GM19328 (cell line): ENCODE measurements at regions not wholly inside any gene's neighbourhood (a gene's known extent, or its start where the extent isn't known, plus 50 kb on each side); places are given as distances from the start of the nearest gene placed in this dataset.
"Not testable (repeated sequence)": the region's sequence is repeated elsewhere in the genome, so short reads cannot be mapped to it uniquely, and the experiment has no call there.

Experiments
- ATAC-seq: cut with Tn5 transposase; IDR thresholded peaks from one replicate; pipeline ENCODE4 v1.9.1; 2021; ENCODE audit warnings: mild to moderate bottlenecking, moderate library complexity; ENCODE audit not compliant: unreplicated experiment

DNA sequence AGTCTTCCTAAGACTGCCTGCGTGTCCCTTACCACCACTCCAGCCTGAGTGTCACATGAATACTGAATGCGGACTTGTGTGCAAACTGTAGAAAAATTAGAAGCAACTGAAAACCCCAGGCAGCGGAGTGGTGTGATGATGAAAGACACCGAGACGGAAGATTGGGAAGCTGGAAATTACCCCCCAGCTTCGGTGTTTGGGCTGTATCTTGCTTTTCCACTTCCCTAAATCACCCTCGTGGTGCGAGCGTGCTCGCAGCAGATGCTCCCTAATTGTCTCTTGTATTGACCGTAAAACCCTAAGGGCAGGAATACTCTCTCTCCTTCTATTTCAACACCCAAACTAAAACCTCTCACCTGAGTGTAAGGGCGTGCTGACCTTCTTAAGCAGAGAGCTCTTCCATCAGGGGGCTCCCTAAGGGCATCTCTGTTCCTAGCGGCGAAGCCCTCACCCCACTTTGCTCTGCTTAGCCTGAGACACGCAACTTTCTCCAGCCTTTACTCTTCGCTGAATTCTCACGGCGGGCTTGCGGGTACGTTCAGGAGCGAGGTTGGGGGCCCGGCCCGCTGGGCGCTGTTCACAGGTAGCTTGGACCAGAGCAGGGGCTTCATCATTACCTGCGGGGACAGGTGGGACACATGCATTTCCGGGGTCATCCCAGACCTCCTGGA is 62.4 kb downstream of the CRYBB2 start:
- ATAC-seq = no peak

DNA sequence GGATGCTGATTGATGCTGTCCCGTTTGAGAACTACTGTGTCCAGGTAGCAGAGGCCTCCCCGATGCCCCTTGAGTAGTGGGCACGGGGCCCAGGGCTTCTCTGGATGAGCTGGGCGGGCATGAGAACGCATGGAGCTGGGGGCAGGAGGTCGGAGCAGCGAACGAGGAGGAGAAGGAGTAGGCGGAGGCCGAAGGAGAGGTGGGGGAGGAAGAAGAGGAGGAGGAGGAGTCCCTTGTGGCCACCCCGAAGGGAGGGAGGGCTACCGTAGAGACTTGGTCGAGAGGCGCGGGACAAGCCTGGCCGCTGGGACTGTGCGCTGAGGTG is 62.9 kb downstream of the CRYBB2 start:
- no peak for ATAC-seq

DNA sequence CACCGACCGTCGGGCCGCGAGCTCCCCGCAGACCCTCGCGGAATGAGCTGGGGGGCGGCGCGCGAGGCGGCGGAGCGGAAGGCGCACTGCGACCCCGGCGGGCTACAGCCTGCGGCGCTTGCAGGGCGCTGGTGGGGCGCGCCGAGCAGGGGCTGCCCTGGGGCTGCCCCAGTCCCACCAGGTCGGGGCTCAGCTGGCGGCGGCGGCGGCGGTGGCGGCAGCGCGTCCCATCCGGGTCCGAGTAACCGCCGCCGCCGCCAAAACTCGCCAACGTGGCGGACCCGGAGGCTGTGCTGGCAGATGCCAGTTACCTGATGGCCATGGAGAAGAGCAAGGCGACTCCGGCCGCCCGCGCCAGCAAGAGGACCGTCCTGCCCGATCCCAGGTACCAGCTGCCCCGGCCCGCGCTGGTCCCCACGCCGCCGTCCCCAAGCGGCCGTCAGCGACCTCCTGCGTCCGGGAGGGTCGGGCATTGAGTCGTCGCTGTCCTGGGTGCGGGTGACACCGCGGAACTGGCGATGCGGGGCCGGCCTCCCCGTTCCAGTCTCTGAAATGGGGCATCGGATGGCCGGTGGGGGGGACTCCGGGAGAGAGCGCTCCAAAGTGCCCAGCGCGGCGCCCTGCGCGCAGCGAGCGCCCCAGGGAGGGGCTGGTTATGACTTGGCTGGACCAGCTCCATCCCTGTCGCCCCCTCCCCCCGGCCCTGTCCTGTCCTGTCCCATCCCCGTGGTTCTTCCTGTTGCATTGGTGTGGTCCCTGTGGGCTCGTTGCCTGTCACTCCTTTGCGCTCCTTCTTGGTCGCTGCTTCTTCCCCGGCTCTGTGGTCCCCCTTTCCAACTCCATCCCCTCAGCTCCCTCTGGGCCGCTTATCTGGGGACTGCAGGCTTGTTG is 63.5 kb downstream of the CRYBB2 start:
- ATAC-seq = no peak

DNA sequence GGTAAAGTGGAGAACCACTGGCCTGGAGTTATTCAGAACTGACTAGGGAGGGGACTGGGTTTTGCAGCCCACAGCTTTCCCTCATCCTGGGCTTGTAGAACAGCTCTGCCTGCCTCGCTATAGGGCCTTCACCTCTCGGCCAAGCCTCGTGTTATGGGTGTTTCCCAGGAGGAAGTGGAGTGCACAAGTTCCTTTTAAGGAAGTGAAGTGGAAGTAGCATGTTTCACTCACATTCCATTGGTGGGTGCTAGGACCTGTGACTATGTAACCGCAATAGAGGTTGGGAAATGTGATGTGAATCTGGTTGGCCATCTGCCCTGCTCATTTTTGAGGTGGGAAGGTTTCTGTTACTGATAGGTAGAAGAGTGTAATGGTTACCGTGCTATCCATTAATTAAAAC is 69.0 kb downstream of the CRYBB2 start:
- not testable (repeated sequence) for ATAC-seq

DNA sequence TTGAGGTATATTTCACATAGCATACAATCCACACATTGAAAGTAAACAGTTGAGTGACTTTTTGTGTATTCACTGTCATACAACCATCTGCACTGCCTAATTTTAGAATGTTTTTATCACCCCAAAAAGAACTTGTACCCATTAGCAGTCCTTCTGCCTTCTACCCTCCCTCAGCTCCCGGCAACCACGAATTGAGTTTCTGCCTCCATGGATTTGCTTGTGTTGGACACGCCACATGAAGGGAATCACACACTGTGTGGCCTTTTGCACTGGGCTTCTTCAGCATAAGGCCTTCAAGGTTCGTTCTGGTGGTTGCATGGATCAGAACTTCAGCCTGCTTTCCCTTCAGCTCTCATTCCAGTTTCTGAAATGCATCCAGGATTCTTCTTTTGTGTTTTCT is 82.5 kb downstream of the CRYBB2 start:
- not testable (repeated sequence) for ATAC-seq

DNA sequence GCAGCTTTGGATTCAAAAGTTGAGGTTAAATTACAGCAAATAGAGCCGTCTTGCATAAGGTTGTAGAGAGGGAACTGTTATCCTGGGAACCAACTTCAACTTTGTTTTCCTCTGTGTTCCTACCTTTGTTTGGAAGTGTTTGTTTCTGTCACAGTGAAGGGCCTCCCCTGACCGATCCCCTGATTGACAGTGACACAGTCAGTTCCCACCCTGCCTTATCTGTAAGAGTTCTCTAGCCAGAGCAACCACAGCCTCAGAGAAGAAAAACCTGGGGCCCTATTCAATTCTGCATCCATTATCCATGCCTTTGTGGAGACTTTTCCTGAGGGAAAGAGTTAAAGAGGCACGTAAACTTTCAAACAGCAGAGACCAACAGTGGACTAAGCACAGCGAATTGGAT is 90.1 kb downstream of the CRYBB2 start:
- not testable (repeated sequence) for ATAC-seq

DNA sequence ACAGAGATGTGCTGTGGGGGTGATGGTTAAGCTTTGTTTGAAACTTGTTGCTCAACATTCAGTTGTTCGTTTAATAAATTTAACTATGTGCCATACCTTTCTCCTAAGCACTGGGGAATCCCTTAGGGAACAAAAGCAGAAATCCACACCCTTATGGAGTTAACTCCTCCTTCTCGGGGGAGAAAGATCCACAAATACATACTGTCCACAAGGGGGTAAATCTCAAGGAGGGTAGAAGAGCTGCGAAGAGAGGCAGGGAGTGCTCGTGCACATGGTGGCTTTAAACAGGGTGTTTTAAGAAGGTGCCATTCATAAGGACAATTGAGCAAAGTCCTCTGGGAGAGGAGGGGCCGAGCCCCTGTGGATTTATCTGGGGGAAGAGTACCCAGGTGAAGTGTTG is 92.5 kb downstream of the CRYBB2 start:
- not testable (repeated sequence) for ATAC-seq

DNA sequence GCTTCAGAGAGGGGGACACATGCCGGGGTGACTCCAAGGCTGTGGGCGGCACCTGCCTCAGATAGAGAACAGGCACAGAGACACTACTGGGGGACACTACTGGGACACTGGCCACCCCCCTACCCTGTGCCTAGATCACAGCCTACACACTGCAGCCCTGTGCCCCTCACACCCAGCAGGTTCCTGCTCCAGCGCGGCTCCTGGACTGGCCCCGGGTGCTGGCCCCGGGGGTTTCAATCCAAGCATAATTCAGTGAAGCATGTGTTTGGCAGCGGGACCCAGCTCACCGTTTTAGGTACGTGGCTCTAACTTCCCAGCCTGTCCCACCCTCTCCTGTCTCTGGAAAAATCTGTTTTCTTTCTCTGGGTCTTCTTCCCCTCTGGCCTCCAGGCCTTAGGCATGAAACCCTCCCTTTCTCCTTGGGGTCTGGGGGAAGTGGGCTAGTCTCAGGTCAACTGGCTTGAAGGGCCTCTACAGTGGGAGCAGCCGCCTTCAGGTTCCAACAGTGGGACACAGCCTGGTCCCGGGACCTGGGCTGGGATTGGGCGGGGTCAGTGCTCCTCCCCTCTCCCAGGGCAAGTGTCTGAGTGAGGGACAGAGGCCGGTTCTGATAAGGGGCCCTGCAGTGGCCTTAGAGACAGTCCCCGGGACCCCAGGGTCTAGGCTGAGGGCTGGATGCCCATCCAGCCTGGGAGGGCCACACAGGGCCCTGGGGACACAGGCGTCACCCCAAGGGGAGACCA is 98.8 kb downstream of the CRYBB2 start:
- ATAC-seq = no peak

DNA sequence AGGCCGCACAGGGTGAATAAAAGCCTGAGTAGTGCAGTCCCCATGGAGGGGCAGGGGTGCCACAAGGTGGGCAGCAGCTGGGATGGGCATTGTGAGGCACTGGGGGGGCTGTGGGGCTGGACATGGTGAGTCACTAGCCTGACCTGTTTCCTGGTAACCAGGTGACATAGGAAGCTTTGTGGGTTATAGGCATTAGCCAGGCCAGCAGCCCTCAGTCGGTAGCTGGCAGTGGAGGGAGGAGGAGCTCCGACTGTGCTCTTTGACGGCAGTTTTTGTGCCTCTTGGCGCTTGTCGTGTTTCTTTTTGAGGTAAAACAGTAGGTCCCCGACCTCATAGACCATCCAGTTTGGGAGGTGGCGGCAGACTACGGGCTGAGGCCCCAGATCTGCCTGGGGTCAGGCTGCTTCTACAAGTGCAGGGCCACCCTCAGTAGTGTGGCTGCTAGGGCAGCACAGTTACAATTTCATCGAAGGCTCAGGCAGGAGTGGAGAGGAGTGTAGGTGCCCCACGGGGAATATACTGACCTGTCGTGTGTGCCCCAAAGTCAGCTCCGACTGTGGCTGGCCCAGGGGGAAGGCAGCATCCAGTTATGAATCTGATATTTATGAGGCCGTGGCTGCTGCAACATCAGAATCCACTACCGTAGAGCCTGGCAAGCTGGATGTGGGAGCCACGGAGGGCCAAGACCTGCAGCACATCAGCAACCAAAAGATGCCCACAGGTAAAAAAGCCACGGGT is 107.7 kb downstream of the CRYBB2 start:
- no peak for ATAC-seq

DNA sequence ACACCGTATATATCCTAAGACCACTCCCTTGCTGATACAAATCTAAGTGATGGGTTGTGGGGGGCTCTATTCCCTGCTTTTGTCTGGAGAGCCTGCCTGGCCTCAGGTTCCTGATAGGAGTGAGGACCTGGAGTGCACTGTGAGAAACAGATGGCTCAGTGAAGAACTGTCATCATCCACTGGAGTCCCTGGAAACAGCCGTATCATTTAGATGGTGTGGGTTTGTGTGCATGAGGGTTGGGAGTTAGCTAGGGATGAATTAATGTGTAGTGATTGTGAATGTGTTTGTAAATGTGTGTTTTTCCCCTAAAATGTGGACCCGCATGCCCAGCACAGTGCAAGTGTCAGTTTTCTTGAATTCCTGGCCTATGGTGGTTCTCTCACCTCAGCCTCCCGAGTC is 111.6 kb downstream of the CRYBB2 start:
- no peak for ATAC-seq

DNA sequence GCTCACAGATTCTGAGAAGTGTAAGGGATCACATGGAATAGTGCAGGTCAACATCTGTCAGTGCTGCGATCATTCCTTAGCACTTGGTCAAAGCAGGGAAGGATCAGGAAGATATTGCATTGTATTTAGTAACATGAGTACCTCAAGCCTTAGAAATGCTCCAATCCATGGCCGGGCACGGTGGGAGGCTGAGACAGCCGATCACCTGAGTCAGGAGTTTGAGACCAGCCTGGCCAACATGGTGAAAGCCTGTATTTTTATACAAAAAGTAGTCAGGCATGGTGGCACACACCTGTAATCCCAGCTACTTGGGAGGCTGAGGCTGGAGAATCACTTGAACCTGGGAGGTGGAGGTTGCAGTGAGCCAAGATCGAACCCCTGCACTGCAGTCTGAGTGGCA is 112.5 kb downstream of the CRYBB2 start:
- ATAC-seq = not testable (repeated sequence)

DNA sequence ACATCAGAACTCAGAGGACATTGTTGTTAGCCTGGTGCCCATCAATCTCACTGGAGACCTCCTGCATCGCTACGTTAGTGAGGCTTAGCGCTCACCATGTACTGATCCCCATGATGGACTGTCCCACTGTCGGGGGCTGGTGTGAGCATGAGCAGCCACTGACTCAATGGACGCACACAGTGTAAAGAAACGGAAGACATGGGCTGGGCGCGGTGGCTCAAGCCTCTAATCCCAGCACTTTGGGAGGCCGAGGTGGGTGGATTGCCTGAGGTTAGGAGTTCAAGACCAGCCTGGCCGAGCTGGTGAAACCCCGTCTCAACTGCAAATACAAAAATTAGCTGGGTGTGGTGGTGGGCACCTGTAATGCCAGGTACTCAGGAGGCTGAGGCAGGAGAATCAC is 112.9 kb downstream of the CRYBB2 start:
- ATAC-seq = no peak

DNA sequence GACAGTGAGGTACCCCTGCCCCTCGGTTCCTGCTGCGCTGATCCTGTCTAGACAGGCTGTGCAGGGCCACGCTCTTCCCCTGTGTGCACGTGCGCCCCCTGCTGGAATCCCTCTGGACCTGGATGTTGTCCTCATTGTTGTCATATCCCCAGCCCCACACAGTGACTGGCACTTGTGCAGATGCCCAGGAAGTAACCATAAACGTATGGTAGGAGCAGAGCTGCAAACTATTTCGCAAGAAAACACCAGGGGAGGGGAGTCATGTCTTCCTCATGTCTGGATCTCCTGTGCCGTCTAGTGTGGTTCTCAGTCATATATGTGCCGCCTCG is 114.7 kb downstream of the CRYBB2 start:
- no peak for ATAC-seq

DNA sequence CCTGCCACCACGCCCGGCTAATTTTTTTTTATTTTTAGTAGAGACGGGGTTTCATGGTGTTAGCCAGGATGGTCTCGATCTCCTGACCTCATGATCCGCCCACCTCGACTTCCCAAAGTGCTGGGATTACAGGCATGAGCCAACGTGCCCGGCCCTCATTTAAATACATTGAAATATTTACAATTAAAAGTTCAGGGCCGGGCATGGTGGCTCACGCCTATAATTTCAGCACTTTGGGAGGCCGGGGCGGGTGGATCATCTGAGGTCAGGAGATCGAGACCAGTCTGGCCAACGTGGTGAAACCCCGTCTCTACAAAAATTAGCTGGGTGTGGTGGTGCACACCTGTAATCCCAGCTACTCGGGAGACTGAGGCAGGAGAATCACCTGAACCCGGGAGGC is 115.2 kb downstream of the CRYBB2 start:
- ATAC-seq = not testable (repeated sequence)

DNA sequence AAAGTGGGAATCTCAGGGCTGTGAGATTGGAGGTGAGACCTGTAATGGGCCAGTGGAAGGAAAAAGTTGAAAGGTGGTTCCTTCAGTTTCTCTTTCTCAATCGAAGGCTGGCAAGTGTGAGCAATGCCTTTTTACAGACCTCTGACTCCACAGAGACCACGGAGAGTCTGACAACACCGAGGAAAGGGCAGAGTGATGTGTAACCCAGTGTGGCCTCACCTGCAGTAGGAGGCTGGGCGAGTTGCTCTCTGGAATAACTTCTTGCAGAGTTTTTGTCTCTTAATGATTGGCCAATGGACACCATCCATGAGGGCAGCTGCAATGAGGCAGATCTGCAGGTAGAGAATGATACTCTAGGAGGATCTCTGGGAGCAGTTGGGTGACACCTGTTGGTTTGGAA is 115.8 kb downstream of the CRYBB2 start:
- ATAC-seq = not testable (repeated sequence)

DNA sequence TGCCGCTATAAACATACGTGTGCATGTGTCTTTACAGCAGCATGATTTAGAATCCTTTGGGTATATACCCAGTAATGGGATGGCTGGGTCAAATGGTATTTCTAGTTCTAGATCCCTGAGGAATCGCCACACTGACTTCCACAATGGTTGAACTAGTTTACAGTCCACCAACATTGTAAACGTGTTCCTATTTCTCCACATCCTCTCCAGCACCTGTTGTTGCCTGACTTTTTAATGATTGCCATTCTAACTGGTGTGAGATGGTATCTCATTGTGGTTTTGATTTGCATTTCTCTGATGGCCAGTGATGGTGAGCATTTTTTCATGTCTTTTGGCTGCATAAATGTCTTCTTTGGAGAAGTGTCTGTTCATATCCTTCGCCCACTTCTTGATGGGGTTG is 121.1 kb downstream of the CRYBB2 start:
- not testable (repeated sequence) for ATAC-seq

DNA sequence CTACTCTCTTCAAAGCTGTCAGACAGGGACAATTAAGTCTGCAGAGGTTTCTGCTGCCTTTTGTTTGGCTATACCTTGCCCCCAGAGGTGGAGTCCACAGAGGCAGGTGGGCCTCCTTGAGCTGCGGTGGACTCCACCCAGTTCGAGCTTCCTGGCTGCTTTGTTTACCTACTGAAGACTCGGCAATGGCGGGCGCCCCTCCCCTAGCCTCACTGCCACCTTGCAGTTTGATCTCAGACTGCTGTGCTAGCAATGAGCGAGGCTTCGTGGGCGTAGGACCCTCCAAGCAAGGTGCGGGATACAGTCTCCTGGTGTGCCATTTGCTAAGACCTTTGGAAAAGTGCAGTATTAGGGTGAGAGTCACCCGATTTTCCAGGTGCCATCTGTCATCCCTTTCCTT is 124.9 kb downstream of the CRYBB2 start:
- not testable (repeated sequence) for ATAC-seq

DNA sequence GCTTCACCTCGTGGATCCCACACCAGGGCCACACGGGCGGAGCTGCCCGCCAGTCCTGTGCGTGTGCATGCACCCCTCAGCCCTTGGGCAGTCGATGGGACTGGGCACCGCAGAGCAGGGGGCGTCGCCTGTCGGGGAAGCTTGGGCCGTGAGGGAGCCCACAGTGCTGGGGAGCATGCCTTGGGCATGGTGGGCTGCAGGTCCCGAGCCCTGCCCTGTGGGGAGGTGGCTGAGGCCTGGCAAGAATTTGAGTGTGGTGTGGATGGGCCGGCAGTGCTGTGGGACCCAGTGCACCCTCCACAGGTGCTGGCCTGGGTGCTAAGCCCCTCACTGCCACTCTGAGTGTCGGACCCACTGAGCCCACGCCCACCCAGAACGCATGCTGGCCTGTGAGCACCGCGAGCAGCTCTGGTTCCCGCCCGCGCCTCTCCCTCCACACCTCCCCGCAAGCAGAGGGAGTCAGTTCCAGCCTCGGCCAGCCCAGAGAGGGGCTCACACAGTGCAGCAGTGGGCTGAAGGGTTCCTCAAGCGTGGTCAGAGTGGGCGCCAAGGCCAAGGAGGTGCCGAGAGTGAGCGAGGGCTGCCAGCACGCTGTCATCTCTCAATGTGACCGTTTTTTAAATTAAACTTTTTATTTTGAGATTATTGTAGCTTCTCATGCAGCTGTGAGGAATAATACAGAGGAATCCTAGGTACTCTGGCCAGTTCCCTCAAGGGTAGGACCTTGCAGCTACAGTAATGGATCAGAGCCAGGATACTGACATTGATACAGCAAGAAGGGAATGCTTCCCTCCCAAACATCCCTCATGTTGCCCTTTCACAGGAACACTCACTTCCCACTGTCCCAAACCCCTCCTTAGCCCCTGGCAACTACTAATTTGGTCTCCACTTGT is 127.7 kb downstream of the CRYBB2 start:
- no peak for ATAC-seq

DNA sequence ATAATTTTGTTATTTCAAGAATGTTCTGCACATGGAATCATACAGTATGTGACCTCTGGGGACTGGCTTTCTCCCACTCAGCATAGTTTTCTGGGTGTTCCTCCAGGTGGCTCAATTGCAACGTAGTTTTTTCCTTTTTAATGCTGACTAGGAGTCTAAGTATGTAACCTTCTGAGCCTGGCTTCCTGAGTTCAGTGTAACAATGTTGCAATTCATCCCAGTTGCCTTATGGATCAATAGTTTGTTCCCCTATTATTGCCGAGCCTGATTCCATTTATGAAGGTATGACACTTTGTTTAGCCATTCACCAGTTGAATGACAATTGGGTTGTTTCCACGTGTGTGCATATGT is 128.3 kb downstream of the CRYBB2 start:
- ATAC-seq = no peak

DNA sequence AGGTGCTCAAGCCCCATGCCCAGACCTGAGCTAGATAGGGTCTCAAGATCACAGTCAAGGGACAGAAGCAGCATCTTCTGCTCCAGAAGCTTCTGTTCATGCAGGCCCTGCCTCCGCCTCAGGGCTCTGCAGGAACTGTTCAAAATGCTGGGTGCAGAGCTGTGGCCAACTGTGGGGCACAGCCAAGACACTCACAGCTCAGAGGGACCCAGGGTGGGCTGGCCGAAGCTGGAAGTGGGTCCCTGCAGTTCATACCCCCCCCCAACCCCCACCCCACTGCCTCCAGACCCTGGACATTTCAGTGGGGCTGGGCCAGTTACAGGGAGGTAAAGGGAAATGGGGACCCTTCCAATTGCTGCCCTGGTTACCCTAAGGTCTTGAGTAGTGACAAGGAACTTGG is 129.0 kb downstream of the CRYBB2 start:
- no peak for ATAC-seq
